ENCODE measurements at regions not wholly inside any gene's neighbourhood (a gene's known extent, or its start where the extent isn't known, plus 50 kb on each side); places are given as distances from the start of the nearest gene placed in this dataset.

DNA sequence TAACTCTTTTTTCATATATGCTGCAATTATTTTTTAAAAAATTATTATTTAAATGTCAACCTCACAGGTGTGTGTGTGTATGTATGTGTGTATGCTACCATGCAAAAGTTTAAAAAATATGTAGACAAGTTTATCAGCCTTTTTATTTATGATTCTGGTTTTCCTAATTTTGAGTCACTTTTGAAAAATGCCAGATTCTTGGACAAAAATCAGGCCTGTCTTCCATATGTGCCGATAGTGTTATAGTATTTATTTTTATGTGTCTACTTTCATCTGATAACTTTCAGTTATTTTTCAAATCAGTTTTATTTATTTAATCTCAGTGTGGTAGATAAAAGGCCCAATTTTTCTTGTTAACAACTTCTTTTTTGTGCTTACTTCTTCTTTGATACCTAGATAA lies 176.2 kb downstream of the RDH14 start:
- H4K20me1 ChIP-seq (ENCODE audit: control insufficient read depth, extremely low read depth, insufficient read depth, low read length) = no peaks in the 10 kb centered on the region
- no peaks in the 10 kb centered on the region for H3K9me3 ChIP-seq (ENCODE audit: control insufficient read depth, low read depth, low read length)
- no peaks in the 10 kb centered on the region for H3K4me1 ChIP-seq (ENCODE audit: control insufficient read depth, extremely low read depth, insufficient read depth, low read length)
- no peak overlapping the region for H3K4me3 ChIP-seq (ENCODE audit: control insufficient read depth in 2 of 3, extremely low read depth in 1 of 3, insufficient read depth in 2 of 3, low read depth in 1 of 3, low read length in 3 of 3)
- DNase-seq (ENCODE audit: low read depth, low spot score) (no peak), FAIRE-seq (no peak)
- H3K27ac ChIP-seq (ENCODE audit: control insufficient read depth, insufficient read depth, low read length) = no peak overlapping the region
- H3K27me3 ChIP-seq (ENCODE audit: control insufficient read depth, extremely low read depth, insufficient read depth, low read length) = no peaks in the 10 kb centered on the region
- no peak overlapping the region for H3K4me2 ChIP-seq (ENCODE audit: control insufficient read depth, extremely low read depth, insufficient read depth, low read depth, low read length)
- H3K36me3 ChIP-seq (ENCODE audit: control insufficient read depth in 2 of 2, extremely low read depth in 1 of 2, insufficient read depth in 2 of 2, low read length in 2 of 2) = no peaks in the 10 kb centered on the region
- no peaks in the 10 kb centered on the region for H3K79me2 ChIP-seq (ENCODE audit: control insufficient read depth, insufficient read depth, low read length)
- no peaks in the 10 kb centered on the region for H3K9me1 ChIP-seq (ENCODE audit: control insufficient read depth, extremely low read depth, insufficient read depth, low read length)
- TF ChIP-seq, protein P1, sequence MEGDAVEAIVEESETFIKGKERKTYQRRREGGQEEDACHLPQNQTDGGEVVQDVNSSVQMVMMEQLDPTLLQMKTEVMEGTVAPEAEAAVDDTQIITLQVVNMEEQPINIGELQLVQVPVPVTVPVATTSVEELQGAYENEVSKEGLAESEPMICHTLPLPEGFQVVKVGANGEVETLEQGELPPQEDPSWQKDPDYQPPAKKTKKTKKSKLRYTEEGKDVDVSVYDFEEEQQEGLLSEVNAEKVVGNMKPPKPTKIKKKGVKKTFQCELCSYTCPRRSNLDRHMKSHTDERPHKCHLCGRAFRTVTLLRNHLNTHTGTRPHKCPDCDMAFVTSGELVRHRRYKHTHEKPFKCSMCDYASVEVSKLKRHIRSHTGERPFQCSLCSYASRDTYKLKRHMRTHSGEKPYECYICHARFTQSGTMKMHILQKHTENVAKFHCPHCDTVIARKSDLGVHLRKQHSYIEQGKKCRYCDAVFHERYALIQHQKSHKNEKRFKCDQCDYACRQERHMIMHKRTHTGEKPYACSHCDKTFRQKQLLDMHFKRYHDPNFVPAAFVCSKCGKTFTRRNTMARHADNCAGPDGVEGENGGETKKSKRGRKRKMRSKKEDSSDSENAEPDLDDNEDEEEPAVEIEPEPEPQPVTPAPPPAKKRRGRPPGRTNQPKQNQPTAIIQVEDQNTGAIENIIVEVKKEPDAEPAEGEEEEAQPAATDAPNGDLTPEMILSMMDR (optimal IDR thresholded peaks at IDR 0.05 in 1 of 3, IDR thresholded peaks at IDR 0.05 in 1 of 3, conservative IDR thresholded peaks at IDR 0.05 in 1 of 3; ENCODE audit: extremely low read depth in 1 of 3, insufficient read depth in 2 of 3, low read length in 3 of 3) = no peak
- TF ChIP-seq EZH2 (IDR thresholded peaks at IDR 0.05; ENCODE audit: low read length) = no peak
- H2AFZ ChIP-seq (ENCODE audit: control insufficient read depth, low read length) = no peak overlapping the region
- dilution Hi-C loops (cut with MboI; ENCODE audit: extremely low pct_ligation_motif_present, low sequenced_read_pairs) = no loop called here
- H3K9ac ChIP-seq (ENCODE audit: control insufficient read depth, extremely low read depth, insufficient read depth, low read length) = no peak overlapping the region

DNA sequence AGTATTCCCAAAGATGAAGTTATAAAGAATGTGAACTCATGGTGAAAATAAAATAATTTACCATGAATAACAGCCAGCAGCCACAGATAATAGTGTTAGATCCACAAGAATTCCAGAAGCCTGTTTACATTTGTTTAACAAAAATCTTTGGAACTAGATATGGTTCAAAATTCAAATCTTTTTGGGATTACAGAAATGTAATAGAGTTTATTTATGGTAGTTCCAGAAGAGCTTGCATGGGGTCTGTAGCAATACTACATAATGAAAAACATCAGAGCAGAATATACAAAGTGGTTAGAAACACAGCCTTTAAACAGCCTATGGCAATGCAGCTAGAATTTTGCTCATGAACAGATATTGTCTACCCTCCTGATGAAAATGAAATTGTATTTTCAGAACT lies 179.1 kb downstream of the RDH14 start:
- Histone ChIP-seq H3K36me3 (ENCODE audit: control insufficient read depth in 2 of 2, extremely low read depth in 1 of 2, insufficient read depth in 2 of 2, low read length in 2 of 2) (no peaks in the 10 kb centered on the region), H3K9ac (ENCODE audit: control insufficient read depth, extremely low read depth, insufficient read depth, low read length) (no peak overlapping the region), H3K9me3 (ENCODE audit: control insufficient read depth, low read depth, low read length) (no peaks in the 10 kb centered on the region), H3K4me1 (ENCODE audit: control insufficient read depth, extremely low read depth, insufficient read depth, low read length) (no peaks in the 10 kb centered on the region), H3K4me2 (ENCODE audit: control insufficient read depth, extremely low read depth, insufficient read depth, low read depth, low read length) (no peak overlapping the region), H4K20me1 (ENCODE audit: control insufficient read depth, extremely low read depth, insufficient read depth, low read length) (no peaks in the 10 kb centered on the region), H3K9me1 (ENCODE audit: control insufficient read depth, extremely low read depth, insufficient read depth, low read length) (no peaks in the 10 kb centered on the region), H3K27ac (ENCODE audit: control insufficient read depth, insufficient read depth, low read length) (no peak overlapping the region), H3K27me3 (ENCODE audit: control insufficient read depth, extremely low read depth, insufficient read depth, low read length) (no peaks in the 10 kb centered on the region), H2AFZ (ENCODE audit: control insufficient read depth, low read length) (no peak overlapping the region), H3K4me3 (ENCODE audit: control insufficient read depth in 2 of 3, extremely low read depth in 1 of 3, insufficient read depth in 2 of 3, low read depth in 1 of 3, low read length in 3 of 3) (no peak overlapping the region), H3K79me2 (ENCODE audit: control insufficient read depth, insufficient read depth, low read length) (no peaks in the 10 kb centered on the region)
- TF ChIP-seq, protein P1 (optimal IDR thresholded peaks at IDR 0.05 in 1 of 3, IDR thresholded peaks at IDR 0.05 in 1 of 3, conservative IDR thresholded peaks at IDR 0.05 in 1 of 3; ENCODE audit: extremely low read depth in 1 of 3, insufficient read depth in 2 of 3, low read length in 3 of 3) = no peak
- no peak for TF ChIP-seq EZH2 (IDR thresholded peaks at IDR 0.05; ENCODE audit: low read length)
- FAIRE-seq (no peak), DNase-seq (ENCODE audit: low read depth, low spot score) (no peak)
- dilution Hi-C loops (cut with MboI; ENCODE audit: extremely low pct_ligation_motif_present, low sequenced_read_pairs) = no loop called here

Data from keratinocyte (primary cell).